ENCODE measurements at regions not wholly inside any gene's neighbourhood (a gene's known extent, or its start where the extent isn't known, plus 50 kb on each side); places are given as distances from the start of the nearest gene placed in this dataset.

- no peaks in the 10 kb centered on the region for H3K36me3 Mint-ChIP-seq (ENCODE audit: insufficient read depth, unreplicated experiment)
- no peak overlapping the region for H3K27ac Mint-ChIP-seq (ENCODE audit: unreplicated experiment)
- POLR2A ChIA-PET: no interaction called here
- no peaks in the 10 kb centered on the region for H3K4me1 ChIP-seq
- no TSS peak for BruUV-seq (replicated peaks)
- no peaks in the 10 kb centered on the region for H3K27me3 ChIP-seq (replicated peaks; ENCODE audit: control insufficient read depth, insufficient read depth, low read length)
- no peaks in the 10 kb centered on the region for H3K27me3 Mint-ChIP-seq (ENCODE audit: insufficient read depth, unreplicated experiment)
- no peaks in the 10 kb centered on the region for H3K4me1 Mint-ChIP-seq (ENCODE audit: low read depth, unreplicated experiment)
- H3K4me3 ChIP-seq (ENCODE audit: low read depth, low read length): no peak overlapping the region
- no peaks in the 10 kb centered on the region for H3K36me3 ChIP-seq (ENCODE audit: control insufficient read depth, insufficient read depth, low read length)
- no peaks in the 10 kb centered on the region for H3K9me3 ChIP-seq
- no peak for DNase-seq
- CTCF ChIA-PET: no interaction called here
- intact Hi-C loops (cut with micrococcal nuclease; ENCODE audit: unreplicated experiment): no loop called here
- no peaks in the 10 kb centered on the region for H3K9me3 Mint-ChIP-seq (ENCODE audit: unreplicated experiment)
- H3K4me3 Mint-ChIP-seq (ENCODE audit: unreplicated experiment): no peak overlapping the region
- TF ChIP-seq CTCF (IDR thresholded peaks at IDR 0.05; ENCODE audit: insufficient read depth in 1 of 2, low read depth in 1 of 2, low read length in 1 of 2, severe bottlenecking in 1 of 2, unreplicated experiment in 1 of 2): no peak
Observed at GRCh38 chr18:29596959-29597358, 1420.0 kb upstream of the CDH2 start.

GRCh38 chr18:29594493-29594892 is 1417.6 kb upstream of the CDH2 start:
- H3K4me1 ChIP-seq: no peaks in the 10 kb centered on the region

GRCh38 chr18:29588446-29589100 is 1411.6 kb upstream of the CDH2 start:
- Mint-ChIP-seq H3K4me3 (ENCODE audit: unreplicated experiment) (no peak overlapping the region), H3K27ac (ENCODE audit: unreplicated experiment) (no peak overlapping the region), H3K36me3 (ENCODE audit: insufficient read depth, unreplicated experiment) (no peaks in the 10 kb centered on the region), H3K9me3 (ENCODE audit: unreplicated experiment) (no peaks in the 10 kb centered on the region), H3K27me3 (ENCODE audit: insufficient read depth, unreplicated experiment) (peaks cover 3% of the 10 kb centered on the region), H3K4me1 (ENCODE audit: low read depth, unreplicated experiment) (no peaks in the 10 kb centered on the region)
- Histone ChIP-seq H3K27me3 (replicated peaks; ENCODE audit: control insufficient read depth, insufficient read depth, low read length) (no peaks in the 10 kb centered on the region), H3K4me1 (no peaks in the 10 kb centered on the region), H3K36me3 (ENCODE audit: control insufficient read depth, insufficient read depth, low read length) (no peaks in the 10 kb centered on the region), H3K9me3 (no peaks in the 10 kb centered on the region), H3K4me3 (ENCODE audit: low read depth, low read length) (no peak overlapping the region)
- no TSS peak for BruUV-seq (replicated peaks)
- DNase-seq: no peak
- intact Hi-C loops (cut with micrococcal nuclease; ENCODE audit: unreplicated experiment): no loop called here
- ChIA-PET POLR2A (no interaction called here), CTCF (no interaction called here)
- no peak for TF ChIP-seq CTCF (IDR thresholded peaks at IDR 0.05; ENCODE audit: insufficient read depth in 1 of 2, low read depth in 1 of 2, low read length in 1 of 2, severe bottlenecking in 1 of 2, unreplicated experiment in 1 of 2)

More at GRCh38 chr18:29594493-29594892, 1417.6 kb upstream of the CDH2 start:
- no peak overlapping the region for H3K27ac Mint-ChIP-seq (ENCODE audit: unreplicated experiment)
- CTCF ChIA-PET: no interaction called here
- H3K4me3 ChIP-seq (ENCODE audit: low read depth, low read length): no peak overlapping the region
- intact Hi-C loops (cut with micrococcal nuclease; ENCODE audit: unreplicated experiment): no loop called here
- H3K27me3 ChIP-seq (replicated peaks; ENCODE audit: control insufficient read depth, insufficient read depth, low read length): no peaks in the 10 kb centered on the region
- H3K27me3 Mint-ChIP-seq (ENCODE audit: insufficient read depth, unreplicated experiment): no peaks in the 10 kb centered on the region
- H3K4me1 Mint-ChIP-seq (ENCODE audit: low read depth, unreplicated experiment): no peaks in the 10 kb centered on the region
- H3K36me3 ChIP-seq (ENCODE audit: control insufficient read depth, insufficient read depth, low read length): no peaks in the 10 kb centered on the region
- DNase-seq: no peak
- TF ChIP-seq CTCF (IDR thresholded peaks at IDR 0.05; ENCODE audit: insufficient read depth in 1 of 2, low read depth in 1 of 2, low read length in 1 of 2, severe bottlenecking in 1 of 2, unreplicated experiment in 1 of 2): no peak
- H3K4me3 Mint-ChIP-seq (ENCODE audit: unreplicated experiment): no peak overlapping the region
- no TSS peak for BruUV-seq (replicated peaks)
- H3K36me3 Mint-ChIP-seq (ENCODE audit: insufficient read depth, unreplicated experiment): no peaks in the 10 kb centered on the region
- H3K9me3 ChIP-seq: no peaks in the 10 kb centered on the region
- no peaks in the 10 kb centered on the region for H3K9me3 Mint-ChIP-seq (ENCODE audit: unreplicated experiment)
- POLR2A ChIA-PET: no interaction called here
